Esophagus squamous epithelium (tissue), 4 donors: ENCODE measurements at regions not wholly inside any gene's neighbourhood (a gene's known extent, or its start where the extent isn't known, plus 50 kb on each side); places are given as distances from the start of the nearest gene placed in this dataset.

Experiments
- CTCF ChIP-seq, 6 experiments: fragments of 450-650 bp in 4 of 6; fragments of 200-600 bp in 2 of 6; sonication (generic) in 2 of 6; IDR thresholded peaks; one replicate each; pipeline ENCODE4 v1.5.1; 2016 to 2019; ENCODE audit warnings: antibody characterized with exemption in 6 of 6, mild to moderate bottlenecking in 4 of 6, moderate library complexity in 4 of 6
- POLR2A ChIP-seq, 4 donors: fragments of 450-650 bp; IDR thresholded peaks; one replicate each; pipeline ENCODE4 v1.6.1; 2017; ENCODE audit warnings: antibody characterized with exemption in 4 of 4, mild to moderate bottlenecking in 4 of 4, moderate library complexity in 3 of 4

DNA sequence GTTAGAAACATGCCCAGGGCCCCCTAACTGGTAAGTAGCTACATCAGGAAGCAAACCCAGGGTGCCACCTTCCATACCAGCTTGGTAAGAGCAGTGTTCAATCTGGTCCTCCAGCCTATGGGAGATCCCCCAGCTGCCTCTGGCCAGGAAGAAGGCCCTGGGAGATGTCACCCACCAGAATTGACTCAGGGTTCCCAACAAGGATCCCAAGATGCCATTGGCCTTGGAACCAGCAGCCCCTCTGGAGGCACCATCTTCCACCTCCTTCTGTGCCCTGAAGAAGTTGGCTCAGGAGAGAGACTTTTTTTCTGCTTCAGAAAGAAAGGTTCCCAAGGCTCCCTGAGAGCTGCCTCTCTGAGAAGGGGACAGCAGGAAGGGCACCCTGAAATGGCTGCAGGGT, 56.6 kb upstream of the IL17B start:
- TF ChIP-seq CTCF (IDR thresholded peaks at IDR 0.05), result no peak
- TF ChIP-seq POLR2A (IDR thresholded peaks at IDR 0.05), result no peak
